Endometrial microvascular endothelial cells (primary cell): ENCODE measurements at regions not wholly inside any gene's neighbourhood (a gene's known extent, or its start where the extent isn't known, plus 50 kb on each side); places are given as distances from the start of the nearest gene placed in this dataset.

Source experiments
- in situ Hi-C: cut with HindIII; loops from 2 replicates; pipeline ENCODE4 v1.10.0; 2017; ENCODE audit warnings: low sequenced_read_pairs, low pct_unique_long_range_greater_than_20kb; ENCODE audit errors: inconsistent ontology term

- in situ Hi-C loops = no loop called here
These were observed 302.4 kb downstream of the SEC14L1 start for GRCh38 chr17:77442976-77443747.

DNA sequence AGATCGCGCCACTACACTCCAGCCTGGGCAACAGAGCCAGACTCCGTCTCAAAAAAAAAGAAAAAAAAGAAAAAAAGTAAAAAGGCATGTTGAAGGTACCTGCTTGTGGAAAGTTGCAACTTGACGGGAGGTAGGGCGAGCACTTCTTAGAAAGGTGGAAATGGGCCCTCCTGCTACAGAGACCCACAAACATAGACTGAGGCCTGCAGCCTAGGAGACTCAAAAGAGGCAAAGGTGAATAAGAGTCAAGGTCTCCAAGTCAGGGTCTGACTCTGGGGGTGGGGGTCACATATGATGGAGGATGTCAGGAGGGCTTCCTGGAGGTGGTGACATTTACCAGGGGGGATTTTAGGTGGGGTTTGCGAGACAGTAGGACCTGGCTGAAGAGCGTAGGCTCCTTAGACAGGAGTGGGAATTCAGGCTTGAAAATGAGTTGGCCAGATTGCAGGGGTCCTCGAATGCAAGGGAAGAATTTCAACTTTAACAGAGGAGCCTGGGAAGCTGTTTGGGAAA lies 303.0 kb downstream of the SEC14L1 start:
- in situ Hi-C loops = no loop called here

DNA sequence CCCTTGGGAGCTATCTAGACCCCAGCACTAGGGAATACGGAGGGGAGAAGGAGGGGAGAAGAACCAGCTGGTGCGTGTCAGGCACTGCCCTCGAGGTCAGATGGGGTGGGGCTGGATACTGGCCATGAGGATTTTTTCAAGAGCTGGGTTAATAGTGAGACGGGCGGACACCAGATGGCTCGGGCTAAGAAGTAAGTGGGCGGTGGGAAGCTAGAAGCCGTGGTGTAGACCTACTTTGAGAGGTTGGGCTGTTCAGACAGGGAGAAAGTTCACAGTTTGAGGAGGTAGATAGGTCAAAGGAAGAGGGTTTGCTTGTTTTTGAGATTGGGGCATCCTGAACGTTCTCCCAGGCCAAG lies 303.8 kb downstream of the SEC14L1 start:
- in situ Hi-C loops = no loop called here

DNA sequence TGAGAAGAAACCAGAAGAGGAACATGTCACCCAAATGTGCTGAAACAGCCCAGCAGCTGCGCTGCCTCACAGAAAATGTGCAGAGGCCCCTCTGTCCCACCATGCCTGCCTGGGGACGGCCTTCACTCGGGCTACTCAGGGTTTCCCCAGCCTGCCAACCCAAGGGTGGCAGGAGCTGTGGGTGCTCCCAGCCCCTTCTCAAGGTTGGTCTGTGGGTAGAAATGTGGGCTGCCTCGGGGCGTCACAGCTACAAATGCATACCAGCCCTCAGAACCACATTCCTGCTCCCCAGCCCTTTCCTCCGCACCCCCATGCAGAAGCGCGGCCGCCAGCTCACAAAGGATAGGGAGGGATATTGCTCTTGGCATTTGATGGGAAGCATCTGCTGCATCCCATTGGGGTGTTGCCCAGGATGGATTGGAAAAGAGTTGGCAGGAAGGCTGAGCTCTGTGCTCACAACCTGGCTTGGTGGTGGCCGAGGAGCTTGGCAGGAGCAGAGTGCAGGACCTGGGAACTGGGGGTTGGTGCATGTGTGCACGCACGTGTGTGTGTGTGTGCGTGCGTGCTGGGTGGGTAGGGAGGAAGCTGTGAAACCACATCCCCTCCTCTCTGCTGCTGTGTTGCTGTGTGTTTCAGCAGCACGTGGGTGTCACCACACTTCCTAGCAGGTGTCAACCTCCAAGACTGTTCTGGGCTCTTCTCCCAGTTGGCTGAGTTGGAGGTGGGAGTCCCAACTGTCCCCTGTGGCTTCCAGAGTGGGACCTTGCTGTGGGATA lies 304.4 kb downstream of the SEC14L1 start:
- in situ Hi-C loops = no loop called here

DNA sequence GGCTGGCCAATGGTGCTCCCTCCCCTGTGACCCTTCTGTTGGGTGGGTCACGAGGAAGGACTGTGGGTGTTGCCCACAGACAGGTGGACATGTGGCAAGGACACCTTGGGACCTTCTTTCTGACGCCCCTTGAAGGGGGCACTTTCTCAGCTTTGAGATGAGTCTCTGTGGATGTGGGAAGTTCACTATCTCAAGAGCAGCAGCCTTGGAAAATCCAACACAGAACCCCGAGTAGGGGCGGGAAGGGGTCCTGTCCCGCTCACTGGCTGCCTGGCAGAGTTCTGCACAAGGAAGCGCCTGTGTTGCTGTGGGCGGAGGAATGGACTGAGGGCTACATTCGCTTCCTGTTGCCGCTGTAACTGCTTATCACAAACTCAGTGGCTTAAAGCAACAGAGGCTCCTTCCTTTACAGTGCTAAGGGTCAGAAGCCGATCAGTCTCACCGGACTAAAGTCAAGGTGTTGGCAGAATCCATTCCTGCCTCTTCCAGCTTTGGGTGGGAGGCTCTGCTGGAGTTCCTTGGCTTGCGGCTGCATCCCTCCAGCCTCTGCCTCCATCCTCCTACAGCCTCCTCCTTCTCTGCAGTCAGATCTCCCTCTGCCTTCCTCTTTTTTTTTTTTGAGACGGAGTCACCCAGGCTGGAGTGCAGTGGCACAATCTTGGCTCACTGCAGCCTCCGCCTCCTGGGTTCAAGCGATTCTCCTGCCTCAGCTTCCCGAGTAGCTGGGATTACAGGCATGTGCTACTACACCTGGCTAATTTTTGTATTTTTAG lies 305.2 kb downstream of the SEC14L1 start:
- in situ Hi-C loops = no loop called here

- in situ Hi-C loops = no loop called here
These were observed 306.3 kb downstream of the SEC14L1 start for GRCh38 chr17:77446940-77447634.

GRCh38 chr17:77449373-77449907 lies 308.7 kb downstream of the SEC14L1 start:
- in situ Hi-C loops = no loop called here

- in situ Hi-C loops = no loop called here
These were observed 309.4 kb downstream of the SEC14L1 start for GRCh38 chr17:77449908-77450741.

DNA sequence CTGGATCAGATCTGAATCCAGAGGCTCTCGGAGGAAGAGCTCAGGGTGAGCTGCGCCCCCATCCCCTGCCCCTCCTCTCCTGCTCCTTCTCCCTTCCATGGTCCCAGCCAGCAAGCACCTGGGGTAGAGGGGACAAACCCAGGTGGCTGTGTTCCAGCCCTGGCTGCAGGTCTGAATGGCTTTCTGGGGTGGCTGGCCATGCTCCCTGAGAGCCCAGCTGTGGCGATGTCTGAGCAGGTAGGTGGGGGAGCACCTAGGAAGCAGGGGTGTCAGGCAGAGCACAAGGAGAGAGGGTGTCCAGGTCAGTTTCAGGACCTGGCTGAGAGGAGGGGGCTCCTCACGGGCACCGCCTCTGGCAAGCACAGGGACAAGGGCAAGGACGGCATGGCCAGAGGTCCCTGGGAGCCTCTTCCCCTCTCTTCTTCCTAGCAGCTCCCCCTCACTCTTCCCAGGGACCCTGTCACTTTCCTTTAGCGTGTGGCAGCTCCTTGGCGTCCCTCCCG lies 310.0 kb downstream of the SEC14L1 start:
- in situ Hi-C loops = no loop called here

- in situ Hi-C loops = no loop called here
These were observed 310.6 kb downstream of the SEC14L1 start for GRCh38 chr17:77451245-77451893.

DNA sequence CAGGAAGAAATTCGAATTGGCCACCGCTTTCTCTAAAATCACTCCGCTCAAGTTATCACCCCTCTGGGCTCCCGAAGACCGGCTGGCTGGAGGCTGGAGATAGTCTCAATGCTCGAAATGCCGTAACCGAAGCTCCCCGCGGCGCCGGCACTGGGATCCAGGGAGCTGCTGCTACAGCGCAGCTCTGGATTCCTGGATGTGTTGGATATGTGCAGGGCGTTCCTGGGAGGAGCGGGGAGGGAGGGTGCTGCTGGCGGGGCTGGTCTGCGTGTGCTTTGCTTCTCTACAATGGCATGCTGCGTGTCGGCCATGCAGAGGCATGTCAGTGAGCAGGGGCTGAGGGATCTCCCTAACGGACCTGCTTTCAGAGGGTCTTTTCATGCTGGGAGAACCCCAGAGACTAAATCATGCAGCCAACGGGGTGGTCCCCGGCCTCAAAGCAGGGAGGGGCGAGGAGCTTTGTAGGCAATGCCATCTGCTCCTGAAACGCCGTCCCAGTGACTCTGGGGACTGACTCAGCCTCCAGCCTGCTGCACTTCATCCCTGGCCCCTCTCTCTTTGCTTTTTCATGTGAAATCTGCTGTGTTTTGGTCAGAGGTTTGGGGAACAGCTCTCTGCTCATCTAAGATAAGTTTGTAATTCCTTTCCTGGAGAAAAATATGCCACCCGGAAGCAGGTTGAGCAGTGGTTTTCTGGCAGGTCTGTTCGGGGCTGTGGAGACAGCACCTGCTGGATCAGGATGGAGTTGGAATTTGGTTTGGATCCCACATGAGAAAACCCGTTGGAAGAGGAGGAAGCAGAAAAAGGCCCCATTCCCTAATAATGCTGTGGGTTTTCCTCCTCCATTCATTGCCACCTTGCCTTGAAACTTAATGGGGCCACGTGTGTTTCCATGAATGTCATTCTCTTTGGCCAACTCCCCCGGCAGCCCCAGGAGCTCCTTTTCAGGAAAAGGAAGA lies 311.4 kb downstream of the SEC14L1 start:
- in situ Hi-C loops = no loop called here

- in situ Hi-C loops = no loop called here
These were observed 313.0 kb downstream of the SEC14L1 start for GRCh38 chr17:77453613-77454241.

DNA sequence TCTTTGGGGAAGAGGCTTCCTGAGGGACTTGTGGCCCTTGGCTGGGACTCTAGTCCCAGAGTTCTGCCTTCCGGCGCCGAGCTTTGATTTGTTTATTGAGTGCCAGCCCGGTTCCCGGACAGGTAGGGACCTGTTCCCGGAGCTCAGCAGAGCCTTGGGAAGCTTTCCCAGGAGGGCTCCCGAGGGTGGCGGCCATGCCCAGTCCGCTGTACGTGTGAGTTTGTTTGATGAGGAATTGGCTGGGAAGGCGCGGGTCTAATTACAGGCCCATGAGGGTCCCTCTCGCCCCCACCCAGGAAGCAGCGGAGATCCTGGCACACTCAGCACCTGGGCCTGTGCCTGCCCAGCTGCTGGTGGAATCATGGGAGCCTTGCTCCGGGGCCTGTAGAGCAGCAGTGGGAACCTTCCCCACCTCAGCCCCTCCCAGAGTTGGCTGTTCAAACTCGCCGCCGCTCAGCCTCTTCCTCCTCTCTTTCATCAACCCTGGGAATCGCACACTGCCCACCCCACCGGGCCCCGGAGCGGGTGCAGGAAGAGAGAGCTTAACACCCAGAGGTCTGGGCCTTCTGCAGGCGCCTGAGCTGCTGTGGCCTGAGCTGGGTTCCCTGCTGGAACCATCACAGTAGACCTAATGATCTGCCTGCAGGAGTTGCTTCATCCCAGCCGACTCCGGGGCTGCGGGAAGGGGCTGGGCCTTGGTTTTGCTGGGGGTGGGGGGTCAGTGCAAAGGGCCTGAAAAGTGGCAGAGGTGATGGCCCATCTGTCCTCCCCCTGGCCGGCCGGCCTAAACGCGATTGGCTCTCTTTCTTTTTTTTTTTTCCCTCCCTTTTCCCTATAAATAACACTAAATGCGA lies 313.7 kb downstream of the SEC14L1 start:
- in situ Hi-C loops = no loop called here

GRCh38 chr17:77455111-77455890 lies 314.5 kb downstream of the SEC14L1 start:
- in situ Hi-C loops = no loop called here
